Fibroblast of skin of scalp (primary cell): ENCODE measurements at regions not wholly inside any gene's neighbourhood (a gene's known extent, or its start where the extent isn't known, plus 50 kb on each side); places are given as distances from the start of the nearest gene placed in this dataset.
"Not testable (repeated sequence)": the region's sequence is repeated elsewhere in the genome, so short reads cannot be mapped to it uniquely, and the experiment has no call there.

Experiments
- DNase-seq: peaks from one replicate; pipeline ENCODE4 v3.0.0-alpha.2; 2013

GRCh38 chr7:153224890-153225289, 465.3 kb downstream of the ACTR3B start:
- no peak for DNase-seq

GRCh38 chr7:153245136-153245535, 485.6 kb downstream of the ACTR3B start:
- DNase-seq = not testable (repeated sequence)

DNA sequence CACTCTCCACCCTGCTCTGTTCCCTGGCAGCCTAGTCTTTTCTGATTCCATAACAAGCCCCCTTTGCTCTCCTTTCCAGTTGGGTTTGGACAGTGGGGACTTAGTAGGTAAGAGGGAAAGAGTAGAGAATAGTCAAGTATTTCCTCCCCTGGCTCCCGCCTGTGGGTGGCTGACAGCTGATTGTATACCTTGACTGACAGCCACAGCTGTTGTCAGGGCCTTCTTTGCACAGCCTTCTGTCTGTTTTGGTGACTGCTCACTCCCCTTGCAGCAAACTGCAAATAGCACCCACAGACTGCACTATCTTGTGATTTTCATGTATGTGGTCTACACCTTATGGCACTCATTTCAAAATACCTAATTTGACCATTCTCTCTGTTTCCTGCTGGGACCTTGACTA, 486.3 kb downstream of the ACTR3B start:
- no peak for DNase-seq

GRCh38 chr7:153247926-153248325, 488.4 kb downstream of the ACTR3B start:
- DNase-seq = no peak

DNA sequence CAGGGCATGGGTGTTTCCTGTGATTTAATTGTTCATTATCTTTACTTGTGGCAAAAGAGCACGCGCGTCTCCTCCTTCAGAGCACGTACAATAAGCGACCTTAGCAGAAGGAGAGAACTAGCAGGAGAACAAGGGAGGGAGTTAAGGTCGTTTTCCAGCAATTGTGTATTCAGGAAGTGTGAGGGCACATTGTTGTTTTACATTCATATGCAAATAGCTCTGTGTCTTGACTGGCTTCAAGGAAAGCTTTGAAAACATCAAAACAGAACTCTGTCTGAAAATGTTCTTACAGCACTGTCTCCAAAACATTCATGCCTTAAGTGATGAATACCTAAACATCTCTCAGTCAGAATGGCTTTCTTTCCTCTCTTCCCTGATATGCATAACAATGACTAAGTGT, 499.1 kb downstream of the ACTR3B start:
- no peak for DNase-seq

- DNase-seq = no peak
Measured at GRCh38 chr7:153276394-153276793, 516.8 kb downstream of the ACTR3B start.

- no peak for DNase-seq
Measured at GRCh38 chr7:153286763-153287162, 527.2 kb downstream of the ACTR3B start.

GRCh38 chr7:153290066-153290465, 530.5 kb downstream of the ACTR3B start:
- no peak for DNase-seq

GRCh38 chr7:153297141-153297540, 537.6 kb downstream of the ACTR3B start:
- DNase-seq = no peak

- no peak for DNase-seq
Measured at GRCh38 chr7:153301936-153302335, 542.4 kb downstream of the ACTR3B start.

GRCh38 chr7:153320005-153320404, 560.5 kb downstream of the ACTR3B start:
- no peak for DNase-seq

- no peak for DNase-seq
Measured at GRCh38 chr7:153320681-153321080, 561.1 kb downstream of the ACTR3B start.

GRCh38 chr7:153322991-153323390, 563.4 kb downstream of the ACTR3B start:
- no peak for DNase-seq

DNA sequence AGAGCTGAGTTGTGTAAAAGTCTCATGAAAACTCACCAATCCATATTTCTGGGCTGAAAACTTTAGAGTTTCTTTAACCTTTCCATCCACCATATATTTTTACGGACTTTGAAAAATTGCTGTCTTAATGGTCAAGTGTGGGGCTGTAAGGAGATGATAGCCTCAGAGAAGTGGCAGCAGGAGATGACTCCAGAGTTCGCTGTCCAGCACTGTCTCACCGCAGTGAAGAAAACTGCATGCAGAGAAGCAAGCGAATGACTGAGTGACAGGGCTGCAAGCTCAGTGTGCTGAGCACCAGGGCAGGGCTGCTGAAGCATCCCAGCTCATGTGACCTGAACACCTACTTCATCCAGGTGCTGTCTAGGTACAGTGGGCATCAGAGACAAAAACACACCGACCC, 564.5 kb downstream of the ACTR3B start:
- DNase-seq = no peak

GRCh38 chr7:153327683-153328082, 568.1 kb downstream of the ACTR3B start:
- no peak for DNase-seq

GRCh38 chr7:153331427-153331826, 571.9 kb downstream of the ACTR3B start:
- DNase-seq = no peak

DNA sequence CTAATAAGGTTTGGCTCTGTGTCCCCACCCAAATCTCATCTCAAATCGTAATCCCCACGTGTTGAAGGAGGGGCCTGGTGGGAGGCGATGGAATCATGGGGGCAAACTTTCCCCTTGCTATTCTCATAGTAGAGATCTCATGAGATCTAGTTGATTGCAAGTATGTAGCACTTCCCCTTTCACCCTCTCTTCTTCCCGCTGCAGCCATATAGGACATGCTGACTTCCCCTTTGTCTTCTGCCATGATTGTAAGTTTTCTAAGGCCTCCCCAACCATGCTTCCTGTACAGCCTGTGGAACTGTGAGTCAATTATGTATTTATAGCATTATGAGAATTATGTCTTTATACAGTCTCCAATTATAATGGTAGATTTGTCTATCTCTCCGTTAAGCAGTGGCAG, 594.5 kb downstream of the ACTR3B start:
- DNase-seq = no peak

DNA sequence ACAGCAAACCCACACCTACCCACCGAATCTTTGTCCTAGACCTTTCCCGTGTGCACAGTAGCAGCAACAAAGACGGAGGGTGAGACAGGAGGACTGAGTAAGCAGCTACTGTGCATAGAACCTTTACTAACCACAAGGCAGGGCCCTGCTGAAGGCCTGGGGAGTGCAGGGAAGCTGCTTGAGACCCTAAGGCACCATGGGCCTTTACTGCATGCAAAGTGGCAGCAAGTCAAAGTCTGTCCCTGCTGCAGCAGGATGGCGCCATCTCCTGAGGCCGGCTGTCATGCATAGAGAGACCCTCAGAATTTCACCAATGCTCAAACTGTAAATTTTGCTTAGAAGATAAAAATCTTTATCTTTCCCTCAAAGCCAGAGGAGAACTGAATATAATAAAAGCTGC, 610.5 kb downstream of the ACTR3B start:
- DNase-seq = no peak

DNA sequence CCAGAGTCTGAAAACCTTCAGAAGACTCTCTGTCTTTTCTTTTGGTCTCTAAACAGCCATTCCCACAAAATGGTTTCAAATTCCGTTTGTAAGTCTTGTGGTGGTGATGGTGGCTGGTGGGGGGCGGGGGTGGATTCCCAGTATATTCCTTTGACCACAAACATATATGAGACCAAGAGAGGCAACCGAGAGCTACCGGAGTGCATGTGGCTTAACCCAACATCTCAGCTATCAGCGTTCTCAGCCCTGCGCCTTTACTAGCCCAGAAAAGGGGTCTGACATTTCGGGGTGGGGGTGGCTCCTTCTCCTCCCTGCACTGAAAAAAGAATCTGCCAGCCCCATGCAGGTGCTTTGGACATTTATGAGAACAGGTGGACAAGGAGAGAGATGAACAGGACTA, 621.1 kb downstream of the ACTR3B start:
- DNase-seq = no peak

GRCh38 chr7:153381275-153382040, 621.9 kb downstream of the ACTR3B start:
- DNase-seq = no peak

- DNase-seq = no peak
Measured at GRCh38 chr7:153382641-153383101, 623.1 kb downstream of the ACTR3B start.

GRCh38 chr7:153383781-153384180, 624.2 kb downstream of the ACTR3B start:
- no peak for DNase-seq

GRCh38 chr7:153385502-153385901, 626.0 kb downstream of the ACTR3B start:
- DNase-seq = no peak

DNA sequence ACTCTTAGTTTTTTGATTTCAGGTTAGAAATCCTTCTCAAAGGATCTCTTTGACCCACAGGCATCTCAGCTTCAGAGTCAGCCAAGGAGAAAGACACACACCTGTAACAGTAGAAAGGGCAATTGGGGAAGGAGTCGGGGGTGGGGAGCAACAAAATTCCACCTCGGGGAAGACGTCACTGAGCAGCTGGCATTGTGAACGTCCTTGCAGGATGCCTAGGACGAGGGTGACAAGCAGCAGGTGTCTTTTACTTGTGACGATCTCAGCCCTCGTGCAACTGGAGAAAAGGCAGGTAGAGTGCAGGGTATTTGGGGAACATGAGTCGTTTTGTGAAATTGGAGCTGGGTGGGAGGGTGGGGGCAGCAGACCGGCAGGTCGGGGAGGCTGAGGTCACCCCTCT, 627.0 kb downstream of the ACTR3B start:
- DNase-seq = no peak

DNA sequence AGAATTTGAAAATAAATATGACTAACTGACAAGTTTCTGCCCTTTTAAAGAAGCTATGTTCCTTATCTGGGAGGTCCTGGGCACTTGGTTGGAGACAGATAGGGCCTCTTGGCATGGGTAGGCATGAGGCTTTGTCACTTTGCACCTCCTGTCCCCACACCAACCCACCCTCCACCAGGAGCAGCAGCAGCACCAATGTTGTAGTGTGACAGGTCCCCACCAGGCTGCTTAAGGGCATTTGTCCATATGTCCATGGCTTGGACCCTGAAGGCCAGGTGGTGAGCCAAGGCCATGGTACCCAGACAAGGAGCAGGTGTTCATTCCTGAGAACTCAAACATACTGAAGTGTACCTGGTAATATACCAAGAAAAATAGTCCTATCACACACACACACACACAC, 629.1 kb downstream of the ACTR3B start:
- no peak for DNase-seq
